ENCODE measurements at regions not wholly inside any gene's neighbourhood (a gene's known extent, or its start where the extent isn't known, plus 50 kb on each side); places are given as distances from the start of the nearest gene placed in this dataset.

DNA sequence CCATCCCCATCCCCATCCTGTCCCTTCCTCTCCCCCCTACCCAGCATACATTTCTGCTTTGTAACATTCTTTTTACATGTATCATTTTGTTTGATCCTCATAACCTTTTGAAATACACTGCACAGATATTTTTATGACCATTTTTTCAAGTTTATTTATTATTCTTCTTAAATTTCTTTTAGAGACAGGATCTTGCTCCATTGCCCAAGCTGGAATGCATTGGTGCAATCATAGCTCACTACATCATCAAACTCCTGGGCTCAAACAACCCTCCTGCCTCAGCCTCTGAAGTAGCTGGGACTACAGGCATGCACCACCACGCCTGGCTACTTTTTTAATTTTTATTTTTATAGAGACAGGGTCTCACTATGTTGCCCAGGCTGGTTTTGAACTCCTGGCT, 99.4 kb upstream of the AKIP1 start:
- peak overlapping the region in 2 of 3 donors; percentile 69 to 96 for H3K27ac ChIP-seq (ENCODE audit: low read depth in 1 of 3, low read length in 2 of 3)
- H3K9me3 ChIP-seq (ENCODE audit: control insufficient read depth in 2 of 2, insufficient read depth in 1 of 2, low read depth in 1 of 2, low read length in 1 of 2) = no peaks in the 10 kb centered on the region
- H3K4me3 ChIP-seq (ENCODE audit: low read depth in 1 of 3, low read length in 3 of 3) = no peak overlapping the region
- FAIRE-seq = no peak
- DNase-seq = no peak
- no peaks in the 10 kb centered on the region for H3K27me3 ChIP-seq (ENCODE audit: control insufficient read depth in 3 of 3, insufficient read depth in 3 of 3, low read length in 3 of 3)
- peaks cover 5 to 44% (median 19%) of the 10 kb centered on the region in 3 donors for H3K4me1 ChIP-seq (ENCODE audit: control insufficient read depth in 3 of 3, insufficient read depth in 2 of 3, low read depth in 1 of 3, low read length in 2 of 3)
- H3K36me3 ChIP-seq (ENCODE audit: control insufficient read depth in 3 of 3, insufficient read depth in 2 of 3, low read depth in 1 of 3, low read length in 3 of 3) = peaks cover 0 to 3% (median 0%) of the 10 kb centered on the region in 3 donors
- 82 to 96% (median 90%) methylated on average over 1 of the region's 1 CpG for WGBS, 3 donors

DNA sequence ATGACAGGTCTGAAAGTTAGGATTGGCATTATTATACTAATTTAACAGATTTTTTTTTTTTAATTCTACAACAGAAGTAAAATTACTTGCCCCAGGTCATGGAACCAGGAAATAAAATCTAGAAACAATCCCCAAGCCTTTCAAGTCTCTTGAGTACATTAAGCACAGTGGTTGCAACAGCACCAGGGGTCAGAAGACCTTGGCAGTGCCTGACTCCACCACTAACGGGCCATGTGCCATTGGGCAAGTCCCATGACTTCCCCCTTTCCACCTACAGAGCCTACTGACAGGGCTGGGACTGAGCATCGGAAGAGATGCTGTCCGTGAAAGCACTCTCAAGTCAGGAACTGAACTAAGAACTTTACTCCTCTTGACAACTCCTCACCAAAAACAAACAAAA, 98.6 kb upstream of the AKIP1 start:
- no peaks in the 10 kb centered on the region for H3K27me3 ChIP-seq (ENCODE audit: control insufficient read depth in 3 of 3, insufficient read depth in 3 of 3, low read length in 3 of 3)
- peaks cover 5 to 38% (median 12%) of the 10 kb centered on the region in 3 donors for H3K4me1 ChIP-seq (ENCODE audit: control insufficient read depth in 3 of 3, insufficient read depth in 2 of 3, low read depth in 1 of 3, low read length in 2 of 3)
- DNase-seq (no peak), FAIRE-seq (no peak)
- peak overlapping the region in 1 of 3 donors; percentile 22 for H3K27ac ChIP-seq (ENCODE audit: low read depth in 1 of 3, low read length in 2 of 3)
- H3K9me3 ChIP-seq (ENCODE audit: control insufficient read depth in 2 of 2, insufficient read depth in 1 of 2, low read depth in 1 of 2, low read length in 1 of 2) = no peaks in the 10 kb centered on the region
- no peak overlapping the region for H3K4me3 ChIP-seq (ENCODE audit: low read depth in 1 of 3, low read length in 3 of 3)
- 53 to 62% (median 61%) methylated on average over 3 of the region's 3 CpGs for WGBS, 3 donors
- peaks cover 0 to 2% (median 0%) of the 10 kb centered on the region in 3 donors for H3K36me3 ChIP-seq (ENCODE audit: control insufficient read depth in 3 of 3, insufficient read depth in 2 of 3, low read depth in 1 of 3, low read length in 3 of 3)

DNA sequence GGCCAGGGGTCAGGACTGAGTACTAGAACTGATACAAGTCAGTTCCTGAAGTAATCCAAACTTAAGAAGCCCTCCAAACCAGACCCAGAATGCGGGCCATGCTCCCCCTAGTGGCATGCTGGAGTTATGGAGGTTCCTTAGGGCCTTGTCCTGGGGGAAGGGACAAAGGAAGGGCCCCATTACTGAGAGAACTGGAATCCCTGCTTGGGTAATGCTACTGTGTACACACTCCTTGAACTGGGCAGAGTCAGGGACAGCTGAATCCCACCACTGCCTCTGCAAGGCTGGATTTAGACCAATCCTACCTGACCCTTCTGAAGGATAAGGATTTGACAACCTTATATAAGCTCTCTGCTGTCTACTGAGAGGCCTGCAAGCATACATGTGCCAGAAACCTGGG, 97.3 kb upstream of the AKIP1 start:
- no peaks in the 10 kb centered on the region for H3K27me3 ChIP-seq (ENCODE audit: control insufficient read depth in 3 of 3, insufficient read depth in 3 of 3, low read length in 3 of 3)
- peaks cover 0 to 2% (median 0%) of the 10 kb centered on the region in 3 donors for H3K36me3 ChIP-seq (ENCODE audit: control insufficient read depth in 3 of 3, insufficient read depth in 2 of 3, low read depth in 1 of 3, low read length in 3 of 3)
- peaks cover 2 to 29% (median 8%) of the 10 kb centered on the region in 3 donors for H3K4me1 ChIP-seq (ENCODE audit: control insufficient read depth in 3 of 3, insufficient read depth in 2 of 3, low read depth in 1 of 3, low read length in 2 of 3)
- FAIRE-seq (no peak), DNase-seq (peak; percentile 75 to 86)
- no peaks in the 10 kb centered on the region for H3K9me3 ChIP-seq (ENCODE audit: control insufficient read depth in 2 of 2, insufficient read depth in 1 of 2, low read depth in 1 of 2, low read length in 1 of 2)
- 10 to 29% (median 18%) methylated on average over 1 of the region's 1 CpG for WGBS, 3 donors
- H3K27ac ChIP-seq (ENCODE audit: low read depth in 1 of 3, low read length in 2 of 3) = peak overlapping the region in 2 of 3 donors; percentile 57 to 77
- H3K4me3 ChIP-seq (ENCODE audit: low read depth in 1 of 3, low read length in 3 of 3) = no peak overlapping the region

DNA sequence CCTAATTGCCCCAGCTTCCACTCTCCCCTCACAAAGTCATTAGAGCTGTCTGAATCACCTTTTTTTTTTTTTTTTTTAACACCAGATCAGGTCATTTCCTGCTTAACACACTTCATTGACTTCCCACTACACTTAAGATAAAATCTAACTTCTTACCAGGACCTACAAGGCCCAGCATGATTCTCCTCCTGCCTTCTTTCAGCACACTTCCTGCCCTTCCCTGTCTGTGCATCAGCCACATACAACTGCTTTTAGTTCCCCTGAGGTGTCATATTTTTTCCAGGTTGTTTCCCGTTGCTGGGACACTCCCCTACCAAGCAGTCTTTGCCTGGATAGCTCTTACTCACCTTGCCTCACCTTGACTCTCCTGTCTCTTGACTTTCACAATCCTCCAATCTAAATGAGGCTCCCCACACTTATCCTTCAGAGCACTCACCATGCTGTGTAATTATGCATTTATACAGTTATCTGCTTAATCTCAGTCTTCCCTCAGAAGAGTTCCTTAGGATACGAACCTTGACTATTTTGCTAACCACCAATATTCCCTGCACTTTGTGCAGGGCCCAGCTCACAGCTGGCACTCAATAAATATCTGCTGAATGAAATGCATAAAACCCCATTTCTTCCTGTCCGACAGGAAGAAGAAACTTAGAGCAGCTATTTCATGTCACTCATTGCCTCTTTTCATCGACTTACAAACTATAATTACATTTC, 96.6 kb upstream of the AKIP1 start:
- 35 to 51% (median 35%) methylated on average over 4 of the region's 4 CpGs for WGBS, 3 donors
- DNase-seq (peak; percentile 77 to 83), FAIRE-seq (no peak)
- Histone ChIP-seq H3K9me3 (ENCODE audit: control insufficient read depth in 2 of 2, insufficient read depth in 1 of 2, low read depth in 1 of 2, low read length in 1 of 2) (no peaks in the 10 kb centered on the region), H3K36me3 (ENCODE audit: control insufficient read depth in 3 of 3, insufficient read depth in 2 of 3, low read depth in 1 of 3, low read length in 3 of 3) (peaks cover 0 to 2% (median 0%) of the 10 kb centered on the region in 3 donors), H3K4me1 (ENCODE audit: control insufficient read depth in 3 of 3, insufficient read depth in 2 of 3, low read depth in 1 of 3, low read length in 2 of 3) (peaks cover 0 to 23% (median 5%) of the 10 kb centered on the region in 3 donors), H3K27me3 (ENCODE audit: control insufficient read depth in 3 of 3, insufficient read depth in 3 of 3, low read length in 3 of 3) (no peaks in the 10 kb centered on the region), H3K27ac (ENCODE audit: low read depth in 1 of 3, low read length in 2 of 3) (peak overlapping the region in 2 of 3 donors; percentile 57 to 77), H3K4me3 (ENCODE audit: low read depth in 1 of 3, low read length in 3 of 3) (no peak overlapping the region)

DNA sequence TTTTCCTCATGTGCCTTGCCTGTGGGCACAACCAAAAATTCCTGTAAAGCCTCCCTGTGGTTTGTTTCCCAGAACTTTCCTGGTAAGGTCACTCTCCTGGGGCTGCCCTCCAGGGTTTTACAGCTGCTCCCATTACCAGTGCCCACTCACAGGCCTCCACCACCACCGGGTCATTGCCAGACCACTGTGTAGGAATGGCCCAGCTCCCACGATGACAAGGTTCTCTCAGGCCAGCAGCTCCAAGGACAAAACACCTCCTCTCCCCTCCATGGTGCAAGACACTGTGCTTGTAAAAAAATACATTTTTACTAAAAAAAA, 96.1 kb upstream of the AKIP1 start:
- H3K36me3 ChIP-seq (ENCODE audit: control insufficient read depth in 3 of 3, insufficient read depth in 2 of 3, low read depth in 1 of 3, low read length in 3 of 3) = peaks cover 0 to 2% (median 0%) of the 10 kb centered on the region in 3 donors
- peak overlapping the region in 1 of 3 donors; percentile 57 for H3K27ac ChIP-seq (ENCODE audit: low read depth in 1 of 3, low read length in 2 of 3)
- H3K4me3 ChIP-seq (ENCODE audit: low read depth in 1 of 3, low read length in 3 of 3) = no peak overlapping the region
- peaks cover 0 to 23% (median 5%) of the 10 kb centered on the region in 3 donors for H3K4me1 ChIP-seq (ENCODE audit: control insufficient read depth in 3 of 3, insufficient read depth in 2 of 3, low read depth in 1 of 3, low read length in 2 of 3)
- no peaks in the 10 kb centered on the region for H3K9me3 ChIP-seq (ENCODE audit: control insufficient read depth in 2 of 2, insufficient read depth in 1 of 2, low read depth in 1 of 2, low read length in 1 of 2)
- no peak for FAIRE-seq
- no peaks in the 10 kb centered on the region for H3K27me3 ChIP-seq (ENCODE audit: control insufficient read depth in 3 of 3, insufficient read depth in 3 of 3, low read length in 3 of 3)
- WGBS, 3 donors = 77 to 88% (median 78%) methylated on average over 2 of the region's 2 CpGs
- DNase-seq = no peak

DNA sequence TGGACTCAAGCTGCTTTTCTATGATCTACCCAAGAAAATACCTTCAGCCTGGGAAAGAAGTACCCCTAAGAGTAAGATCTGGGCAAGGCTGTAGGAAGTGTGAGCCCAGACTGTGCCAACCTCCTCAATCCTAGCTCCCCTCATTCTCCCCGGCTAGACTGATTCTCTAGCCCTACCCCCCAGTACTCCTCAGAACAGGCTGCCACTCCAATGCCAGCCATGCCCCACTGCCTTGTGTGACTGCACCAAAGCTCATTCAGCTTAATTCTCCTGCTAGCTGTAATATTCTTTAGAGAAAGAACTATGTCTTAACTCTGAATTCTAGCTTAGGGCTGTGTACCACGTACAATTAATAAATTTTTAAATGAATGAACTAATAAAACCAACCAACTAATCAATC, 92.6 kb upstream of the AKIP1 start:
- no peak for DNase-seq
- no peak overlapping the region for H3K27ac ChIP-seq (ENCODE audit: low read depth in 1 of 3, low read length in 2 of 3)
- no peak for FAIRE-seq
- H3K9me3 ChIP-seq (ENCODE audit: control insufficient read depth in 2 of 2, insufficient read depth in 1 of 2, low read depth in 1 of 2, low read length in 1 of 2) = no peaks in the 10 kb centered on the region
- no peaks in the 10 kb centered on the region for H3K27me3 ChIP-seq (ENCODE audit: control insufficient read depth in 3 of 3, insufficient read depth in 3 of 3, low read length in 3 of 3)
- H3K36me3 ChIP-seq (ENCODE audit: control insufficient read depth in 3 of 3, insufficient read depth in 2 of 3, low read depth in 1 of 3, low read length in 3 of 3) = peaks cover 0 to 2% (median 0%) of the 10 kb centered on the region in 3 donors
- no peak overlapping the region for H3K4me3 ChIP-seq (ENCODE audit: low read depth in 1 of 3, low read length in 3 of 3)
- H3K4me1 ChIP-seq (ENCODE audit: control insufficient read depth in 3 of 3, insufficient read depth in 2 of 3, low read depth in 1 of 3, low read length in 2 of 3) = peaks cover 0 to 12% (median 2%) of the 10 kb centered on the region in 3 donors
- WGBS, 3 donors = 82 to 95% (median 94%) methylated on average over 2 of the region's 2 CpGs

DNA sequence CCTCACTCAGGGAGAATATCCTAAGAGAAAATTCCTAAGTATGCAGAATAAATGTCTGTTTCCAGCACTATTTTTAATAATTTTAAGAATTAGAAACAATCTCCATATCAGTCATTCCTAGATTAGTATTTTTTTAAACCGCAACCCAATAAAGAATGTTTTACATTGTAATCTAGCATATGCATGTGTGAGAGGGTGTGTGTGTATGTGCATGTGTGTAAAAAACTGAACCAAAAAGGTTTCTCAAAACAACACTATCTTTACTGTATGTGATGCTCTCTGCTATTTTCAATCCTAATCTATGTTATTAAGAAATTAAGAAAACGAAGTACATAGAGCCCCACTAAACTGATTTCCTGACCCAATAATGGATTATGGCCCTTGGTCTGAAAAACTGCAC, 90.6 kb upstream of the AKIP1 start:
- FAIRE-seq (no peak), DNase-seq (no peak)
- Histone ChIP-seq H3K9me3 (ENCODE audit: control insufficient read depth in 2 of 2, insufficient read depth in 1 of 2, low read depth in 1 of 2, low read length in 1 of 2) (no peaks in the 10 kb centered on the region), H3K27ac (ENCODE audit: low read depth in 1 of 3, low read length in 2 of 3) (no peak overlapping the region), H3K36me3 (ENCODE audit: control insufficient read depth in 3 of 3, insufficient read depth in 2 of 3, low read depth in 1 of 3, low read length in 3 of 3) (peaks cover 0 to 2% (median 0%) of the 10 kb centered on the region in 3 donors), H3K4me1 (ENCODE audit: control insufficient read depth in 3 of 3, insufficient read depth in 2 of 3, low read depth in 1 of 3, low read length in 2 of 3) (no peaks in the 10 kb centered on the region), H3K27me3 (ENCODE audit: control insufficient read depth in 3 of 3, insufficient read depth in 3 of 3, low read length in 3 of 3) (no peaks in the 10 kb centered on the region), H3K4me3 (ENCODE audit: low read depth in 1 of 3, low read length in 3 of 3) (no peak overlapping the region)
- WGBS, 3 donors = 50 to 71% (median 50%) methylated on average over 2 of the region's 2 CpGs

DNA sequence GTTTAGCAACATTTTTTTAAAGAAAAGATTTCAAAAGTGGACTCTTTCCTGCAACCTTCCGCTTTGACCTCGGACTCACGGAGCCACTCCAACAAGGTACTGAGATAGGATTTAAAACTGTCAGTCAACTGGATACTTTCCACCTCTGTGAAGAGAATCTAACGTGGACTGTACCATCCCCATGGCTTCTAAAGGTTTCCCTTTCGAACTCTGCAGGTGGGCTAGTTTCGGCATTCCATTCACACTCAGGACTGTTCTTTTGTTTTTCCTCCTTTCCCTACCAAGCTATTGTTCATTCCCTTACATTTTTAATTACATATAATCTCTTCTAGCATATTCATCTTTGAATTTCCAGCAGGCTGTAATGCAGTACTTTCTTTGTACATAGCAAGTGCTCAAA, 88.5 kb upstream of the AKIP1 start:
- no peak overlapping the region for H3K27ac ChIP-seq (ENCODE audit: low read depth in 1 of 3, low read length in 2 of 3)
- WGBS, 3 donors = 77 to 79% (median 78%) methylated on average over 6 of the region's 6 CpGs
- no peaks in the 10 kb centered on the region for H3K4me1 ChIP-seq (ENCODE audit: control insufficient read depth in 3 of 3, insufficient read depth in 2 of 3, low read depth in 1 of 3, low read length in 2 of 3)
- H3K27me3 ChIP-seq (ENCODE audit: control insufficient read depth in 3 of 3, insufficient read depth in 3 of 3, low read length in 3 of 3) = no peaks in the 10 kb centered on the region
- no peaks in the 10 kb centered on the region for H3K36me3 ChIP-seq (ENCODE audit: control insufficient read depth in 3 of 3, insufficient read depth in 2 of 3, low read depth in 1 of 3, low read length in 3 of 3)
- no peak overlapping the region for H3K4me3 ChIP-seq (ENCODE audit: low read depth in 1 of 3, low read length in 3 of 3)
- no peak for FAIRE-seq
- DNase-seq = no peak
- H3K9me3 ChIP-seq (ENCODE audit: control insufficient read depth in 2 of 2, insufficient read depth in 1 of 2, low read depth in 1 of 2, low read length in 1 of 2) = no peaks in the 10 kb centered on the region
